AML-193 (cell line): ENCODE measurements at regions not wholly inside any gene's neighbourhood (a gene's known extent, or its start where the extent isn't known, plus 50 kb on each side); places are given as distances from the start of the nearest gene placed in this dataset.
"Not testable (repeated sequence)": the region's sequence is repeated elsewhere in the genome, so short reads cannot be mapped to it uniquely, and the experiment has no call there.

Experiments
- DNase-seq, 2 experiments: peaks; one replicate each; lab custom pipeline; 2025; lab: John Stamatoyannopoulos, UW

DNA sequence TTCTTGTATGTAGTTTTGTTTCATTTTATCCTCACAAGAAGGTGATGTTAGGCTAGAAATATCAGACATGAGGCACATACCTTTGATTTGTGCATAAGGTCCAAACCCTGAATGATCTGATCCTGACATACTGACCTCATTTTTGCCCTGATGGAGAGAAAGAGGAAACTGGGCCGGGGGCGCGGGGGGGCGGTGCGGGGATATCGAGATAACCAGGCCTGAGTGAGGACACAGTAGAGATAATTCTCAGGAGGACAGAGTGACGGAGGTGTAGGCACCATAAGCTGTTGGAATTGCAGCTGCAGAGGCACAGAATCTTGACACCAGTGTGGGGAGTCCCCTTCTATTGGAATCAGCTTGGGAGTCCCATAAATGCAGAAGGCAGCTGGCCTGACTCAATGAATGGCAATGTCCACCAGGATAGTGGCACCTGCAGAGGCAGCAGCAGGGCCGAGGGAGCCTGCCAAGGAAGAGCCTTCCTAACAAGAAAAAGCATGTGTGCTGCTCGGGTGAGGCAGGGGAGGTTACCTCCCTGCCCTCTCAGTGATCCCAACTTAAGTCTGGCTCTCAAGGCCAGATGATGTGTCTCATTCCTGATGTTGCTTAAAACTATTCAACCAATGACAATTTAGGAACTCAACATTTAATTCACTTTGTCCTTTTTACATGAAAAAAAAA is 234.3 kb upstream of the MSX2 start:
- DNase-seq = no peak

- no peak for DNase-seq
Observed at GRCh38 chr5:174490728-174491127, 233.7 kb upstream of the MSX2 start.

GRCh38 chr5:174491265-174491664 is 233.1 kb upstream of the MSX2 start:
- DNase-seq = no peak

DNA sequence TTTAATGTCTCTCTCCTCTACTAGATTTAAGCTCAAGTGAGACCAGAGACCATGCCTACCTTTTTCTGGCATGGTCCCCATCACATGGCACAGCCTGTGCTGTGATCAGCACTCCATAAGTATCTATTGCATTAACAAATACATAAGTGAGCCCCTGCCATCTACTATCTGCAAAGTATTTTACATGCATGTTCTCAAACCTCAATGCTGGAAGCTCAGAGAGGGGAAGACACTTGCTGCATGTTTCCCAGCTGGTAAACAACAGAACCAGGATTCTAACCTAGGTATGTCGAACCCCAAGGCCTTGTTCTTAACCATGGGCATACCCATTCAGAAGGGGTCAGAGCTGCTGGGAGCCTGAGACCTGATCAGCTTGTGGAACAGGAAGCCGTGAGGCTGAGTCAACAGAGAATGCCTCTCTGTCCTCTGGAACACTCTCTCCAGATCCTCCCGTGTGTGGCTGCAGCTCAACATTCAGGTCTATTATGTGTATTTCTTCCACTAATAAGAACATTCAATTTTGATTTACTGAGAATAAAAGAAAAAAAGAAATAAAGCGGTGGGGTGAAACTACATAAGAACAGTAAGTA is 232.5 kb upstream of the MSX2 start:
- no peak for DNase-seq

DNA sequence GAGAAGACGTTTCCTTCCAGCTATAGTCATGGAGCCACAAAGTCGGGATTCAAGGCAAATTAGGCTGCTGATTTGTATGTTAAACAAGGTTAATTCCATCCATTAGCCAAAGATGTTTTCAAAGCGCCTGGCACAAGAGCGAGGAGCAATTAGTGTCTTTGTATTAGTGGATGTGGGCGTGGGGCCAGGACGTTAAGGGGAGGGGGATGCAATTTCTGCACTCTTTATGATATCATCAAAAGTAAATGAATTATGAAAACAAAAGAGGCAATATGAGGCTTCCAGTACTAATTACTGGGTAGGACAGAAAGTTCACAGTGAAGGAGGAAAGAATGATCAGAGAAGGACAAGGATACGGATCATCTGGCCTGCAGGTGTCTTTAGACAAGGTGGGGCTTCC is 230.9 kb upstream of the MSX2 start:
- DNase-seq = no peak

GRCh38 chr5:174497939-174498338 is 226.4 kb upstream of the MSX2 start:
- DNase-seq = not testable (repeated sequence)

DNA sequence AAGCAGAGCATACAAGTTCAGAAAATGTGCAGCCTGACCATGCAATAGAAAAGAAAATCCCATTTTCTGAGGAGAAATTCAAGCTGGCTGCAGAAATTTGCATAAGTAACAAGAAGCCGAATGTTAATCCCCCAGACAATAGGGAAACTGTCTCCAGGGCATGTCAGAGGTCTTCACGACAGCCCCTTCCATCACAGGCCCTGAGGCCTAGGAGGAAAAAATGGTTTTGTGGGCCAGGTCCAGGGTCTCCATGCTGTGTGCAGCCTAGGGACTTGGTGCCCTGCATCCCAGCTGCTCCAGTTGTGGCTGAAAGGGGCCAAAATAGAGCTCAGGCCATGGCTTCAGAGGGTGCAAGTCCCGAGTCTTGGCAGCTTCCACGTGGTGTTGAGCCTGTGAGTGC is 225.8 kb upstream of the MSX2 start:
- DNase-seq = not testable (repeated sequence)

- no peak for DNase-seq
Observed at GRCh38 chr5:174500636-174501035, 223.7 kb upstream of the MSX2 start.

GRCh38 chr5:174501461-174502069 is 222.8 kb upstream of the MSX2 start:
- no peak for DNase-seq

GRCh38 chr5:174503086-174503460 is 221.3 kb upstream of the MSX2 start:
- no peak for DNase-seq

DNA sequence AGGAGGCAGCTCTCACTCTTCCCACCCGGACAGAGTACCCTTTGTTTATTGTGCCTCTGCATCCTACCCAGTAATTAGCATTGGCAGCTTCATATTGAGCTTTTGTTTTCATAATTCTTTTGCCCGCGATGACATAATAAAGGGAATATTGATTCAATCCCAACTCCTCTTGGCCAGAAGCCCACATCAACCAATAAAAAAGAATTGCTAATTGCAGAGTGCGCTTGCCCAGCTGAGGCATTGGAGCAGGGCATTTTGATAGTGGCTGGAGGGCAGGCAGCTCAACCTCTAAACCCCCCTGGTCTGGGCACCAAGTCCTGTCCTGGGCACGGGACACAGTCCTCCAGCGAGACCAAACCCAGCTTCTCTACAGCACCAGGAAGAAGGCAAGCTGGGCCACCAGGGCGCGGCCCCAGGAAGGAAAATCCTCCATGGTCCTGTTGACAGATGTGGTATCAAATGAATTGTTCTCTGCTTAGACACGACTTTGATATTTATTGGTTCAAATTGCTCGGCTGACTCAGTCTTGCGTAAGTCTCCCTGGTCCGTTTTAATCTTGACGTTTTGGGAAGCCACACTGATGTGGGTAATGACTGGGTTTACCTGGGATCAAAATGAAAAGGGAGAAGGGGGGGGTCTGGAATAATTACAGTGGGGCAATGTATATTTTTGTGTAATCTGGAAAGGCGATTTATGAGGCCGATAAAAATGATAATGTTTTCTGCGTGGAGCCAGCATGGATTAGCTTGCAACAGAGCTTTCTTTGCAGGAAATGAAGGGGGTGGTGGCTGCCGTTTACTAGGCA is 220.7 kb upstream of the MSX2 start:
- no peak for DNase-seq

GRCh38 chr5:174504266-174504726 is 220.1 kb upstream of the MSX2 start:
- DNase-seq = no peak

DNA sequence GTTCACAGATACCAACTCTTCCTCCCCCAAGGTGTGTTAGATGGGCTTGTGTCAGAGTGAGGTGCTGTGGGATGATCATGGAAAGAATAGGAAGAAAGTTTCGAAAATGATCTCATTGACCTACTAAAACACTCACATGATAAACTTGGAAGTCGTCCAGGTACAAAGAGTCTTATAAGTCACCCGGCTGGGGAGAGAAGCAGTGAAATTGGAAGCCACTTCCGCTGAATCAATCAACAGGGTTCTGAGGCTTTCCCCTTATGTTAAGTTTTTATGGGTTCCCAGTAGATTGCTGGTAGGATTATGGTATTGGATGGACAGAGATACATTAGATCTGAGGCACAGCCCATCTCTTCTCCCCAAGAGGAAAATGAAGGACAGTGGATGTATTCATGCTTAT is 218.8 kb upstream of the MSX2 start:
- DNase-seq = no peak

DNA sequence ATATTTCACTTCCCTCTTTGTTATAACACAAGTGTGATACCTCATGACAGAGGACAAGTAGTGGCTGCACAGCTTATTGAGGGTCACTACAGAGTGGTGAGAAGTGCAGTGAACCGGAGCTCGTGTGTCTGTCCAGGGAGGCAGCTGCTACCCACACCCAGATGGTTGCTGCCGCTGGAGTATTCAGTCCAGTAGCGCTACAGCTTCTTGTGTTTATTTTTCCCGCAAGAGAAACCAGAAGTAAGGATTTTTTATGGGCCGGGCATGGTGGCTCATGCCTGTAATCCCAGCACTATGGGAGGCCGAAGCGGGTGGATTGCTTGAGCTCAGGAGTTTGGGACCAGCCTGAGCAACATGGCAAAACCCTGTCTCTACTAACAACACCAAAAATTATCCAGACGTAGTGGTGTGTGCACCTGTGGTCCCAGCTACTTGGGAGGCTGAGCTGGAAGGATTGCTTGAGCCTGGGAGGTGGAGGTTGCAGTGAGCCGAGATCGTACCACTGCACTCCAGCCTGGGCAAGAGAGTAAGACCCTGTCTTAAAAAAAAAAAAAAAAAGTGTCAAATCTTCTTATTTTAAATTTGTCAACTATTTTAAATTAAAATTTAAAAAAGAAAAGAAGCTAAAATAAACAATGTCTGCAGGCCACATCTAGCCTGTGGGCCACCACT is 213.5 kb upstream of the MSX2 start:
- not testable (repeated sequence) for DNase-seq

DNA sequence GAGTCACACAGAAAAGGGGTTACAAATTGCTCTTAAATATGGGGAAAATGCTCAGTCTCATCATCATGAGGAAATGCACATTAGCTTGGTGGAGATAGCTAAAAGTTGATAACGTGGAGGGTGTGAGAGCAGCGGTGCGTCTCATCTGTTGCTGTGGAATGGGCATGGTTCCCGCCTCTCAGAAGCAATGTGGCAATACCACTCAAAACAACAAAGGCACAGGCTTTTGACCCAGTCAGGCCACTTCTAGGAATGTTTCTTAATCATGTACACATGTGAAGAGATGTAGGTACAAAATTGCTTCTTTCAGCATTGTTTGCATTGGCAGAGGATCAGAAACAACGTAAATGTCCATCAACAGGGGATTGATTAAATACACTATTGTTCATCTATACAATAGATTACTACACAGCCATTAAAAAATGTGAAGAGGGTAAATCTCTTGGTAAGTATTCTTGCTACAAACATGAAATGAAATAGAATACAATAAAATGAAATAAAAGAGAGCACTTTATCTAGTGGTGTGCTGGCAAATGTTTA is 212.6 kb upstream of the MSX2 start:
- no peak for DNase-seq

DNA sequence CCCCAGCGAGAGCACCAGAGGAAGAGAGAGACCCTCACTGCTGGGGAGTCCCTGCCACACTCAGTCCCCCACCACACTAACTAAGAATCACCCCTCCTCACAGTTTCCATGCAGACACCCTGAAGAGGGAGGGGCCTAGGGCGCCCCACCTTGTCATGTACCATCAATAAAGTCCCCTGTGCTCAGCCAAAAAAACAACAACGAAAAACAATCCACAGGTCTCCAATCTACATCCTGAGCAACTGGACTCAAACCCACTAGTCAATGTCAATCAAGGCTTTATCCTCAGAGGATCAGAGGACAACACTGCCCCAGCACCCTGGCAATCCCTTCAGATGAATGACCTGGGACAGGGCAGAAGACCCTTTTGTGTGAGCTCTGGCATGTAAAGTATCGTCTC is 210.1 kb upstream of the MSX2 start:
- DNase-seq = no peak

DNA sequence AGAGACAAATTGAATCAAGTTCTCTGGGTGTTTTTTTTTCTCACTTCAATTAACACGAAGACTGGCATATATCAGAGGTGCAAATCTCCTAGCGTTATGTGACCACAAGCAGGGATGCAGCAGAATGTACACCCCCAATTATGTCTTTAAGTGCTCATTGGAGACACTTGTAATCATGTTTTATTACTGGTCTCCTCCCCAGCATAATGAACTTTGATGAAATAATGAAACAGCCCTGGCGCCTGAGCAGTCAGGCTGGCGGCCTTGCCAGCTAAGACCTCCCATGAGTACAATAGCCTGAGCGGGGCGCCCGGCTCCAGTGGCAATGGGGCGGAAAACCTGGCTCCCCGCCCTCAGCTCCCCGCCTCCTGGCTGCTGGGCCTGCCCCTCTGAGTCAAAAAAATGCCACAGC is 209.4 kb upstream of the MSX2 start:
- no peak for DNase-seq

DNA sequence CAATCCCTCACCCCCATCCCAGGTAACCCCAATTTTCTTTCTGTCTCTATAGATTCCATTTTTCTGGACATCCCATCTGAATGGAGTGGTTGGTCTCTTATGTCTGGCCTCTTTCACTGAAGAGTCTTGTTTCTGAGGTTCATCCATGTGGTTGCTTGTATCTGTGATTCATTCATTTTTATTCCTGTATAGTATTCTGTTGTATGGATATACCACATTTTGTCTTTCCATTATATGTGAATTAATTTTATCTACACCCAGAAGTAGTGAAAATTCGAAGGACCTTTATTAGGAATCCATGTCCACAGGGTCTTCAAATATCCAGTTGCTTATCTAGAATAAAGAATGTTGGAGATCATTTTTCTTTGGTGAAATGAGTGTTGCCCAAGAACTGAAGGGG is 207.6 kb upstream of the MSX2 start:
- DNase-seq = no peak

DNA sequence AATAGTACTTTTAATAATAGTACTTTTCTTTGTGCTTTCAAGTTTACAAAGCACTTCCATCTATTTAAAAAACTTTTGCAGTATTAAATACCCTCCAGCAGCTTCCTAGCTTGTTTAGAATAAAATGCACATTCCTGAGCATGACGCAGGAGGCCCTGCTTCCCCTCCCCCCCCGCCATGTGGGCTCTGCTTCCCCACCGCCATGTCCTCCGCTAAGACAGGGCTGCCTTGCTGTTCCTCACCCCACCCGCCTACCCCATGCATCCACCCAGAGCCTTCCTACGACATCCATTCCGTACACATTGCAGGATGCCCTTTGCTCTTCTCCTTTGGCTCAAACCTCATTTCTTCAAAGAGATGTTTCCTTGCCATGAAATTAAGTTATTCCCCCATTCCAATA is 205.9 kb upstream of the MSX2 start:
- no peak for DNase-seq

- DNase-seq = no peak
Observed at GRCh38 chr5:174520420-174521396, 203.7 kb upstream of the MSX2 start.

GRCh38 chr5:174521449-174521848 is 202.9 kb upstream of the MSX2 start:
- no peak for DNase-seq
